K562 (cell line): ENCODE measurements at regions not wholly inside any gene's neighbourhood (a gene's known extent, or its start where the extent isn't known, plus 50 kb on each side); places are given as distances from the start of the nearest gene placed in this dataset.

ENCODE experiments used
- BCL6 ChIP-seq: fragments of 250-450 bp; sonication (Bioruptor Pico); IDR thresholded peaks from 2 replicates; pipeline ENCODE4 v1.4.0; 2020
- CBX3 ChIP-seq, 2 experiments: IDR thresholded peaks; 1 replicate in 1 of 2; 2 replicates in 1 of 2; pipeline ENCODE4 v1.6.1; 2012; ENCODE audit warnings: inconsistent platforms in 2 of 2, low read length in 2 of 2, borderline replicate concordance in 1 of 2, control low read depth in 1 of 2
- CC2D1A ChIP-seq: fragments of 450-650 bp; IDR thresholded peaks from 2 replicates; pipeline ENCODE4 v1.6.1; 2017; ENCODE audit warnings: mild to moderate bottlenecking
- CHCHD3 ChIP-seq: fragments of 250-450 bp; sonication (Bioruptor Pico); IDR thresholded peaks from 2 replicates; pipeline ENCODE4 v2.1.2; 2022; ENCODE audit warnings: mild to moderate bottlenecking
- CREM ChIP-seq: IDR thresholded peaks from 2 replicates; pipeline ENCODE4 v1.6.1; 2014; ENCODE audit warnings: antibody characterized with exemption, low read depth
- ELF4 ChIP-seq: fragments of 450-650 bp; formaldehyde crosslinking; IDR thresholded peaks from 2 replicates; pipeline ENCODE4 v1.4.0; 2022; ENCODE audit warnings: missing genetic modification characterization
- FOXA3 ChIP-seq, 2 experiments: fragments of 450-650 bp in 1 of 2; sonication (generic) in 1 of 2; formaldehyde crosslinking; IDR thresholded peaks in 1 of 2; conservative IDR thresholded peaks in 1 of 2; 2 replicates each; pipeline versions ENCODE4 v1.4.0 to v1.8.0; 2020 to 2022; ENCODE audit warnings: mild to moderate bottlenecking in 2 of 2, missing genetic modification reagents in 1 of 2
- GTF2F1 ChIP-seq: IDR thresholded peaks from 2 replicates; pipeline ENCODE4 v1.6.1; 2011; ENCODE audit warnings: low read depth, low read length, improper control_type of control experiment
- HDAC3 ChIP-seq: fragments of 450-650 bp; IDR thresholded peaks from 2 replicates; pipeline ENCODE4 v1.6.1; 2018; ENCODE audit warnings: borderline replicate concordance, mild to moderate bottlenecking, moderate library complexity; ENCODE audit not compliant: partially characterized antibody
- PHF20 ChIP-seq: fragments of 450-650 bp; IDR thresholded peaks from 2 replicates; pipeline ENCODE4 v1.6.1; 2018; ENCODE audit not compliant: partially characterized antibody
- POLR2A ChIP-seq: fragments of 450-650 bp; conservative IDR thresholded peaks from 2 replicates; pipeline ENCODE4 v1.6.1; 2016
- RCOR1 ChIP-seq, 2 experiments: IDR thresholded peaks; 2 replicates each; pipeline ENCODE4 v1.6.1; 2012; ENCODE audit warnings: low read depth in 2 of 2, low read length in 2 of 2, borderline replicate concordance in 1 of 2, improper control_type of control experiment in 1 of 2
- SMARCA4 ChIP-seq: fragments of 450-650 bp; IDR thresholded peaks from 2 replicates; pipeline ENCODE4 v1.6.1; 2016
- TCF7 ChIP-seq: sonication (generic); IDR thresholded peaks from 2 replicates; pipeline ENCODE4 v1.6.1; 2016; ENCODE audit warnings: antibody characterized with exemption, borderline replicate concordance
- ZNF780A ChIP-seq: fragments of 250-450 bp; sonication (Bioruptor Pico); IDR thresholded peaks from 2 replicates; pipeline ENCODE4 v1.5.0; 2021; ENCODE audit warnings: mild to moderate bottlenecking
- TF ChIP-seq, protein P1 (sequence below): fragments of 450-650 bp; IDR thresholded peaks from 2 replicates; pipeline ENCODE4 v1.6.1; 2016; ENCODE audit warnings: mild to moderate bottlenecking, moderate library complexity
- TF ChIP-seq, protein P2 (sequence below): sonication (generic); formaldehyde crosslinking; IDR thresholded peaks from 2 replicates; pipeline ENCODE4 v1.9.0; 2022; ENCODE audit warnings: mild to moderate bottlenecking, missing genetic modification reagents

DNA sequence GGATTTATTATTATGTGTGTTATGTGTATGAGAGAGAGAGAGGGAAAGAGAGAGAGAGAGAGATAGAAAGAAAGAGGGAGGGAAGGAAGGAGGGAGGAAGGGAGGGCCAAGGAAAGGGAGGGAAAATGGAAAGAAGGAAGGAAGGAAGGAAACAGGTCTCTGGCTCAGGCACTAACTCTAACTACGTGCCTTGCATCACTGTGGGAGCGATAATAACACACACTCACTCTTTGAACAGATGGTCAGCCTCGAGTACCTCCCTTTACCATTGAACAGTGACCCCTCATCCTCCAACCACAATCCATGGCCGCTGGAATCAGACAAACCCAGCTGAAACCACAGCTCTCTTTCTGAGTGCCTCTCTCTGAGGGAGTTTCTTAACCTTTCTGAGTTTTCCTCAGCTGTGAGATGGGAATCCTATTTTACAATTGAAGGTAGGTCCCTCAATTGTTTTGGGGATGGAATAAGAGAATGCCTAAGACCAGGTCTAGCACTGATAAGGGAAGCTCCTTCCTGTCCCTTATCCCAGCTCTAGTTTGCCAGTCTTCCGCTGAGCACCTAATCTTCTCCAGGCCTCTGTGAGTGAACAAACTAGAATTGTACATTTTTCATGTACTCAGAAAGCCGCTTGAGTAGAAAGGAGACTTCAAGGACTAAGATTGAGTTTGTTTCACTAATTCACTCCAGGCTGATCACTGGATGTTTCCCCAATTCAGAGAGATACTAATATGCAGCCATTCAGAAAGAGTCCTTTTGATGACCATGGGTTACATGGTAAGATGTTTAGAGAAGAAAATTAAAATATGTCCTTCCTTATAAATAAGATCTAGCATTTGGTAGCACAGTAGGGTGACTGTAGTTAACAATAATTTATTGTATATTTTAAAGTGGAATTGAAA is 62.8 kb downstream of the IRF2BP2 start (continued):
- TF ChIP-seq, protein P1, sequence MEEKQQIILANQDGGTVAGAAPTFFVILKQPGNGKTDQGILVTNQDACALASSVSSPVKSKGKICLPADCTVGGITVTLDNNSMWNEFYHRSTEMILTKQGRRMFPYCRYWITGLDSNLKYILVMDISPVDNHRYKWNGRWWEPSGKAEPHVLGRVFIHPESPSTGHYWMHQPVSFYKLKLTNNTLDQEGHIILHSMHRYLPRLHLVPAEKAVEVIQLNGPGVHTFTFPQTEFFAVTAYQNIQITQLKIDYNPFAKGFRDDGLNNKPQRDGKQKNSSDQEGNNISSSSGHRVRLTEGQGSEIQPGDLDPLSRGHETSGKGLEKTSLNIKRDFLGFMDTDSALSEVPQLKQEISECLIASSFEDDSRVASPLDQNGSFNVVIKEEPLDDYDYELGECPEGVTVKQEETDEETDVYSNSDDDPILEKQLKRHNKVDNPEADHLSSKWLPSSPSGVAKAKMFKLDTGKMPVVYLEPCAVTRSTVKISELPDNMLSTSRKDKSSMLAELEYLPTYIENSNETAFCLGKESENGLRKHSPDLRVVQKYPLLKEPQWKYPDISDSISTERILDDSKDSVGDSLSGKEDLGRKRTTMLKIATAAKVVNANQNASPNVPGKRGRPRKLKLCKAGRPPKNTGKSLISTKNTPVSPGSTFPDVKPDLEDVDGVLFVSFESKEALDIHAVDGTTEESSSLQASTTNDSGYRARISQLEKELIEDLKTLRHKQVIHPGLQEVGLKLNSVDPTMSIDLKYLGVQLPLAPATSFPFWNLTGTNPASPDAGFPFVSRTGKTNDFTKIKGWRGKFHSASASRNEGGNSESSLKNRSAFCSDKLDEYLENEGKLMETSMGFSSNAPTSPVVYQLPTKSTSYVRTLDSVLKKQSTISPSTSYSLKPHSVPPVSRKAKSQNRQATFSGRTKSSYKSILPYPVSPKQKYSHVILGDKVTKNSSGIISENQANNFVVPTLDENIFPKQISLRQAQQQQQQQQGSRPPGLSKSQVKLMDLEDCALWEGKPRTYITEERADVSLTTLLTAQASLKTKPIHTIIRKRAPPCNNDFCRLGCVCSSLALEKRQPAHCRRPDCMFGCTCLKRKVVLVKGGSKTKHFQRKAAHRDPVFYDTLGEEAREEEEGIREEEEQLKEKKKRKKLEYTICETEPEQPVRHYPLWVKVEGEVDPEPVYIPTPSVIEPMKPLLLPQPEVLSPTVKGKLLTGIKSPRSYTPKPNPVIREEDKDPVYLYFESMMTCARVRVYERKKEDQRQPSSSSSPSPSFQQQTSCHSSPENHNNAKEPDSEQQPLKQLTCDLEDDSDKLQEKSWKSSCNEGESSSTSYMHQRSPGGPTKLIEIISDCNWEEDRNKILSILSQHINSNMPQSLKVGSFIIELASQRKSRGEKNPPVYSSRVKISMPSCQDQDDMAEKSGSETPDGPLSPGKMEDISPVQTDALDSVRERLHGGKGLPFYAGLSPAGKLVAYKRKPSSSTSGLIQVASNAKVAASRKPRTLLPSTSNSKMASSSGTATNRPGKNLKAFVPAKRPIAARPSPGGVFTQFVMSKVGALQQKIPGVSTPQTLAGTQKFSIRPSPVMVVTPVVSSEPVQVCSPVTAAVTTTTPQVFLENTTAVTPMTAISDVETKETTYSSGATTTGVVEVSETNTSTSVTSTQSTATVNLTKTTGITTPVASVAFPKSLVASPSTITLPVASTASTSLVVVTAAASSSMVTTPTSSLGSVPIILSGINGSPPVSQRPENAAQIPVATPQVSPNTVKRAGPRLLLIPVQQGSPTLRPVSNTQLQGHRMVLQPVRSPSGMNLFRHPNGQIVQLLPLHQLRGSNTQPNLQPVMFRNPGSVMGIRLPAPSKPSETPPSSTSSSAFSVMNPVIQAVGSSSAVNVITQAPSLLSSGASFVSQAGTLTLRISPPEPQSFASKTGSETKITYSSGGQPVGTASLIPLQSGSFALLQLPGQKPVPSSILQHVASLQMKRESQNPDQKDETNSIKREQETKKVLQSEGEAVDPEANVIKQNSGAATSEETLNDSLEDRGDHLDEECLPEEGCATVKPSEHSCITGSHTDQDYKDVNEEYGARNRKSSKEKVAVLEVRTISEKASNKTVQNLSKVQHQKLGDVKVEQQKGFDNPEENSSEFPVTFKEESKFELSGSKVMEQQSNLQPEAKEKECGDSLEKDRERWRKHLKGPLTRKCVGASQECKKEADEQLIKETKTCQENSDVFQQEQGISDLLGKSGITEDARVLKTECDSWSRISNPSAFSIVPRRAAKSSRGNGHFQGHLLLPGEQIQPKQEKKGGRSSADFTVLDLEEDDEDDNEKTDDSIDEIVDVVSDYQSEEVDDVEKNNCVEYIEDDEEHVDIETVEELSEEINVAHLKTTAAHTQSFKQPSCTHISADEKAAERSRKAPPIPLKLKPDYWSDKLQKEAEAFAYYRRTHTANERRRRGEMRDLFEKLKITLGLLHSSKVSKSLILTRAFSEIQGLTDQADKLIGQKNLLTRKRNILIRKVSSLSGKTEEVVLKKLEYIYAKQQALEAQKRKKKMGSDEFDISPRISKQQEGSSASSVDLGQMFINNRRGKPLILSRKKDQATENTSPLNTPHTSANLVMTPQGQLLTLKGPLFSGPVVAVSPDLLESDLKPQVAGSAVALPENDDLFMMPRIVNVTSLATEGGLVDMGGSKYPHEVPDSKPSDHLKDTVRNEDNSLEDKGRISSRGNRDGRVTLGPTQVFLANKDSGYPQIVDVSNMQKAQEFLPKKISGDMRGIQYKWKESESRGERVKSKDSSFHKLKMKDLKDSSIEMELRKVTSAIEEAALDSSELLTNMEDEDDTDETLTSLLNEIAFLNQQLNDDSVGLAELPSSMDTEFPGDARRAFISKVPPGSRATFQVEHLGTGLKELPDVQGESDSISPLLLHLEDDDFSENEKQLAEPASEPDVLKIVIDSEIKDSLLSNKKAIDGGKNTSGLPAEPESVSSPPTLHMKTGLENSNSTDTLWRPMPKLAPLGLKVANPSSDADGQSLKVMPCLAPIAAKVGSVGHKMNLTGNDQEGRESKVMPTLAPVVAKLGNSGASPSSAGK: peak; percentile 85
- no peak for TF ChIP-seq CHCHD3 (CRISPR knock-in tag)
- peak; percentile 92 for TF ChIP-seq SMARCA4
- TF ChIP-seq, protein P2, sequence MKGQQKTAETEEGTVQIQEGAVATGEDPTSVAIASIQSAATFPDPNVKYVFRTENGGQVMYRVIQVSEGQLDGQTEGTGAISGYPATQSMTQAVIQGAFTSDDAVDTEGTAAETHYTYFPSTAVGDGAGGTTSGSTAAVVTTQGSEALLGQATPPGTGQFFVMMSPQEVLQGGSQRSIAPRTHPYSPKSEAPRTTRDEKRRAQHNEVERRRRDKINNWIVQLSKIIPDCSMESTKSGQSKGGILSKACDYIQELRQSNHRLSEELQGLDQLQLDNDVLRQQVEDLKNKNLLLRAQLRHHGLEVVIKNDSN: peak; percentile 9; the same call in 1 of the 2 replicates
- no peak for TF ChIP-seq ZNF780A (CRISPR knock-in tag)
- no peak for TF ChIP-seq POLR2A
- TF ChIP-seq CBX3 (IDR thresholded peaks at IDR 0.05; ENCODE audit: borderline replicate concordance in 1 of 2, low read length in 2 of 2): peak in 1 of 2 experiments; percentile 86; a peak in 1 of 3 replicates
- peak; percentile 64 to 89 for TF ChIP-seq FOXA3 (CRISPR knock-in tag; conservative IDR thresholded peaks at IDR 0.05 in 1 of 2, IDR thresholded peaks at IDR 0.05 in 1 of 2)
- peak; percentile 58 to 70; a peak in 3 of 4 replicates for TF ChIP-seq RCOR1 (IDR thresholded peaks at IDR 0.05; ENCODE audit: borderline replicate concordance in 1 of 2, low read depth in 2 of 2, low read length in 2 of 2)
- TF ChIP-seq BCL6 (CRISPR knock-in tag): peak; percentile 59; the same call in 1 of the 2 replicates
- TF ChIP-seq CREM: peak; percentile 84
- no peak for TF ChIP-seq GTF2F1
- TF ChIP-seq HDAC3: peak; percentile 50
- no peak for TF ChIP-seq PHF20
- TF ChIP-seq TCF7: no peak
- peak; percentile 70 for TF ChIP-seq CC2D1A
- TF ChIP-seq ELF4 (CRISPR knock-in tag): peak; percentile 91
